ENCODE measurements at regions not wholly inside any gene's neighbourhood (a gene's known extent, or its start where the extent isn't known, plus 50 kb on each side); places are given as distances from the start of the nearest gene placed in this dataset.
"Not testable (repeated sequence)": the region's sequence is repeated elsewhere in the genome, so short reads cannot be mapped to it uniquely, and the experiment has no call there.

DNA sequence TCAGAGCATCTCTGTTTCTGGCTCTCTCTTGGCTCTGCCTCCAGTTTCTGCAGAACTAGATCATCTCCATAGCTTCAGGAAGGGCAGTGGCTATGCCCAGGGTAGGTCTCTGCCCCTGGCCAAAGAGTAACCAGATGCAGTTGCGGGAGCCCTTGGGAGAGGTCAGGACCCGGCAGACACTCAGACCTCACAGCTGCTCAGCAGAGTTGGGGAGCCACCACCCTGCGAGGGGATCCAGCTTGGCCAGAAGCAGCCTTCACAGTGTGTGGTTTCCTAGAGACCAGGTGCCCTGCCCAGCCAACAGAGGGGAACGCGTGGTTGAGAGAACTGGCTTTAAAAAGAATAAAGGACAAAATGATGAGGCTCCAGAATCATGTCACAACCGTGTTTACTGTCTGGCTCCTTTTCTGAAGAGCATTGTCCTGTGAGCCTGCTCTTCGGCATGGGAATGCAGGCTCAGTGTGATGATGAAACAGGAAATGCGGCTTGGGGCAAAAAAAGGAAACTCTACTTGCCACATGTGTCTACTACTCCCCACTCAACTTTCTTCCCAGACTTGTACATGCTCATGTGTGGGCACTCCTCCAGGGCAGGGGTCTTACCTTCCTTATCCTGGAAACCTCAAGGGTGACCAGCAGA is 243.1 kb downstream of the INHBA start:
- DNase-seq, result no peak

DNA sequence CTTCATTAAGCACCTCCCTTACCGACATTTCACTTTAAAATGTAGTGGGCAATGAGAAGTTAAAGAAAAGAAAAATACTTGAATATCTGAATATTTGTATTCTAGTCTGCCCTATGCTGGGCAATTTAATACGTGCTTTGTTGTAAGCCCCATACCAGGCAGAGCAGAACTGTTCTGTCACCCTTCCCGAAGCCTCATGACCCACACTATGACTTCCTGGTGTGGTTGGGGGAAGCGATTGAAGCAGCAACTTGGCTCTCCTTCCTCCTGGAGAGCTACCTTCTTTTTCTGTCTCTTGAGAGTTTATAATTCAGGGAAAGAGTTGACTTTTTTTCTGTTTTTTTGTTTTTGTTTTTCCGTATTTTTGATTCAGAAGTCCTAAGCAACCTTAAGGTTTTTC is 243.7 kb downstream of the INHBA start:
- no peak for DNase-seq

DNA sequence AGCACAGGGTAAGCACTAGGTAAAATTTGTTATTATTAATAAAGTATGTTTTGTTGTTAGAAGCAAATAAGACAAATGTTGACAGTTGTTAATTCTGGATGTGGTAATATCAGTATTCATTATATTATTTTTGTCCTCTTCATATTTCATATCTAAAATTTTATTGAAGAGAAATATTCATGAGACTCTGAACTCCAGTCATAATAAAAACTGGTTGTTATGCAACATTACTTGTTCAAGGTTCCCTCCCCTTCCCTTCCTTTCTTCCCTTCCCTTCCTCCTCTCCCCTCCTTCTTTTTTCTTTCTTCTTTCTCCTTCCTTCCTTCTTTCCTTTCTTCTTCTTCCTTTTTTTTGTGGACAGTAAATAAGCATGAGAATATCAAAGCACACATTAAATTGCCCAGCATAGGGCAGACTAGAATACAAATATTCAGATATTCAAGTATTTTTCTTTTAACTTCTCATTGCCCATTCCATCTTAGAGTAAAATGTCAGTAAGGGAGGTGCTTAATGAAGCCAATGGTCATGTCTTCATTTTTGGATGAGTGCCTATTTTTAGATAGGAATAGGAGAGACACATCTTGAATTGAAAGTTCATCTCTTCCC is 245.0 kb downstream of the INHBA start:
- DNase-seq, result no peak

GRCh38 chr7:41451826-41452225 is 251.1 kb downstream of the INHBA start:
- no peak for DNase-seq

GRCh38 chr7:41449694-41450093 is 253.2 kb downstream of the INHBA start:
- DNase-seq, result no peak

DNA sequence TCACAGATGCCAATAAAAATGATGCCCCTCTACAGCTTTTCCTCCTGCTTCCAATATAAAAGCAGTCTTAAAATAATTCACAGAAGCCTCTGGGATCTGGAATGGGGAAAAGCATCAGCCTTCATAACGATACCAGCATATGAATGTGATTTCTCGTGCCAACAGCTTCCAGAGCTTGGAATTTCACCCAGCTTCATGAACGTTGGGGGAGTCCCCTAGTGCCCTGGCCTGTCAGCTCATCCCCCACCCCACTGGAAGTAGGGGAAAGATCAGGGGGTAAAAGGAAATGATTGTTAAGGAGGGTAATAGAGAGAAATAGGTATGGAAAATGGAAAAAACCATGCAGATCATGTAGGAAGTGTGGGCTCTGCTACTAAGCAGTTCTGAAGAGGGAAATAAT is 253.6 kb downstream of the INHBA start:
- no peak for DNase-seq

GRCh38 chr7:41448104-41448503 is 254.8 kb downstream of the INHBA start:
- DNase-seq, result no peak

GRCh38 chr7:41447450-41448042 is 255.3 kb downstream of the INHBA start:
- DNase-seq, result no peak

GRCh38 chr7:41446606-41447449 is 256.1 kb downstream of the INHBA start:
- DNase-seq, result no peak

GRCh38 chr7:41445946-41446345 is 256.9 kb downstream of the INHBA start:
- DNase-seq, result no peak

DNA sequence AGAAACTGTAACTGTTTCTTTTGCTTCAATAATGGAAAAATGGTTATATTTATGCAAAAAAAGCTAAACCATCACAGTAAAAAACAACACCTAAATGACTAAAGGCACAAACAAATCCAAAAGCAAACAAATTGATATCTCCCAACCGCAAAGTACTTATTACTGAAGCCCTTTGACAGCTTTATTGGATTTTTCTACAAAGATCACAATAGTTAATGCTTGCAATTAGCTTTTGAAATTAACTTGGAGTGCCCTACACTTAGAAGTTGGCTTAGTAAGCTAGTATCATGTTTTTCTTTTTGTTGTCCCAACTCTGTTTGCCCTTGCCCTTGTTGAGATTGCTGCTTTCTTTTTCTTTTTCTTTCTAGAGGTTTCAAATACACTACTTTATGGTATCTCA is 257.5 kb downstream of the INHBA start:
- peak; percentile 10 for DNase-seq

DNA sequence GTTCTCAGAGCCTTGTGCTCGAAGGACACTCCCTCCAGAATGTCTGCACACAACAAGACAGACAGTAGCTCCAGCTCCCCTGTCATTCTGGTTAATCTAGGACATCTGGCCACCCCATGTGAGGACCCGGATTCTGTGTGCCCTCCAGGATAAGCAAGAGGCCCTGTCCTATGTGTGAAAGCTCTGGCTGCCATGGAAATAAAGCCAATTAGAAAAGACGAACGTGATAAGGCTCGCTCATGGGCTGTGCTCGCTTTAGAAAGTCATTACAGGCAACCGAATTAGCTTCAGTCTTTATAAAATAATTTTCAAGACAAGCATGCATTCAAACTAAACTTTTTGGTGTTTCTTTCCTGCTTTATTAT is 263.4 kb downstream of the INHBA start:
- DNase-seq, result no peak

GRCh38 chr7:41438705-41439514 is 264.0 kb downstream of the INHBA start:
- DNase-seq, result no peak

DNA sequence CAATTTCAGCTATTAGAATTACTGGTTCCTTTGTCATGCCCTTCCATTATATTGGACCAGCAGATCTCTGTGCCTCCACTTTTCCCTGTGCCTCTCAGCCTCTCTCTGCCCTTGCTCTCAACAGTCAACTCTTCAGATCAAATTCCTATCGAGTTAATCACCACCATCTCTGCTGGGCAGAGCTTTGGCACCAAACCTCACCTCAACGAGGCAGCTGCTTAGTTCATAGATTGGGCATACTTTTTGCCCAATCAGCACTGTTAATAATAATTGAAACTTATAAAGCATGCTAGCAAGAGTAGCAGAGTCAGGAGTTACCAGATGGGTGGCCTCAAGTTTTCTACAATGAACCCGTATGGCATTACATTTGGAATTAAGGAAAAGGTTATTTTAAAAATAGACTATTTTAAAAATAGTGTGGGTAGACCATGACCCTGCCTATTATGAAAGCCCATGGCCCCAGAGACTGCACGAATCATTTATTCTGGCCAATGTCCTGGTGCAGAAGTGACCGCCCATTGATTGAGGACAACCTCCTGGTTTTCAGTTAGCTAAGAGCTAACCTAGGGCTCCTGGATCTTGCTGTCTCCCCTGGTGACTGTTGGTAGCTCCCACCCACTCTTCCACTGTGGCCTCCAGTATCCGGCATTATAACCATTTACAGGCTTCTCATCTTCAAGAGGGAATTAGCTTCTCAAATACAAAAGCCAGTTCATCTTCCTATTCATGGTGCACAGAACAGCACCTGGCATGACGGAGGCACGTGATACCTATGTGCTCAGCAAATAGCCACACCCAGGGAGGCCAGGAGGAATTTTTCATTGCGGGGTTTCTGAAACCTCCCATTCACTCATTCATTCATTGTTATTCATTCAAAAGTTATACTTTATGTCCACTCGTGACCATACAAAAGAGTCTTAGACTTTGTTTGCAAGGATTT is 265.4 kb downstream of the INHBA start:
- DNase-seq, result peak; percentile 81

DNA sequence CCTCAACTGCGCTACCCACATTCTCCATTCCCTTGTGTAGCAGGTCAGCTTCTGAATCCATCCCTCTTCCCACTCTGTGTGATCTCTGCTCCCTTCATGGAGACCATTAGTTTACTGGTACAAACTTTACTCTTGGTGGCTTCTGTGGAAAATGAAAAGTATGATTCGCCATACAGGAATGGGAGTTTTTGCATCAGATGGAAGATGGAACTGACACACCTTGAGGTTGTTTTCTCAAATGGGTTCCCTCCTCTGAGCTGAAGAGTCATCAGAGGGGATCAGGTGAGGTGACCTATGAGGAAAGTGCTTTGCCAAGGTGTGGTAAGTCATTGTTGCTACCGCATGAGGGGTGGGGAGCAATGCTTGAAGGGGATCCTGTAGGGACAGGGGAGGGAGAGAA is 266.8 kb downstream of the INHBA start:
- DNase-seq, result no peak

GRCh38 chr7:41435020-41435419 is 267.9 kb downstream of the INHBA start:
- DNase-seq, result not testable (repeated sequence)

GRCh38 chr7:41431671-41432070 is 271.2 kb downstream of the INHBA start:
- no peak for DNase-seq

- DNase-seq, result no peak
These were observed 274.5 kb downstream of the INHBA start for GRCh38 chr7:41428381-41428780.

GRCh38 chr7:41425926-41426325 is 277.0 kb downstream of the INHBA start:
- no peak for DNase-seq

DNA sequence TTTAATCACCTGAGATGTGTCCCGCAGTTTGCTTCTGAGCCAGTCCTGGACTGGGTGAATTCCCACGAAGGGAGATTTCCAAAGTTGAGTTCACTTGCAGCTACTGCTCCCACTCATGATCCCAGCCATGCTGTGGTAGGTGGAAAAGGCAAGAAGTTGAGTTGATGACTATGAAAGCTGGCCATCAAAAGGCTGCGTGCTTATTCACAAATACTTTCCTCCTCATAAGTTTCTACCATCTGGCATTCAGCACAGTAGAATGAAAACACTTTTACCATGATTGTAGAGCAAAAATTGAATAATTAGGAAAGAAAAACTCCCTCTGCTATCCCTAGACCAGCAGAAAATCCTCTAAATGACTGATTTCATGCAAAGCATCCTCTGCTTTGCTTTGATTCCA is 281.8 kb downstream of the INHBA start:
- DNase-seq, result no peak

DNA sequence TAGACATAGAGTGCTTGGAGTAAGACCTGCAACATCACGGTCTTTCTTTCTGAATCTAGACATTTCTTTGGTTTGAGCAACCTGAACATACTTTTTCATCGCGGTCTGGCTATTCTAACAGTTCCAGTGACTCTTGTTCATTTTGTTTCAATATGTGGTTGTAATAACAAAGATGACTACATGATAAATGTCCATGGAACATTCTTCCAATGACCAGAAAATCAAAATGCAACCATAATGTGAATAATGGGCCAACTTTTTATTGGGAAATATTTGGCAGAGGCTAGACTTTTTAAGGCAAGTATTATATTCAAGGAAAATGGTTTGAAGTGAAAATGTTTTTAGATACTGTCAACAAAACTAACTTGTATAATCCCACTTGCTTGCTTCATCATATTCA is 282.5 kb downstream of the INHBA start:
- no peak for DNase-seq

DNA sequence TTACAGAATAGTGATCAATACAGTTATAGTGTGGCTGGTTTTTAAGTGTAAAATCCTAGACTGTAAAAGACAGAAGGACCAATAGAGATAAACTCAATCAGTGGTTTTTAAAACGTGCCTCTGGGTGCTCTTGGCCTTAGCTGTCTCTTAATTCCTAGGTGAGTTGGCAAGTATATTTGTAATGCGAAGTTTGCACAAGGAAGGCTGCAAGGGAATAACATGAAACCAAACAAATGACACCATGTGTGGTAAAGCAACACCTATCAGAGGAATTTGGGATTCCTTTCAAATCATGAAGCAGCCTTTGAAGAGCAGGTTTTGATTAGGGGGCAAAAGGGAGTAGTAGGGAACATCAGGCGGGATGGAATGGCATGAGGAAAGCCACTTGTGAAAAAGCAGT is 284.6 kb downstream of the INHBA start:
- DNase-seq, result no peak
